D721Med (cell line): ENCODE measurements at regions not wholly inside any gene's neighbourhood (a gene's known extent, or its start where the extent isn't known, plus 50 kb on each side); places are given as distances from the start of the nearest gene placed in this dataset.

ENCODE experiments used
- DNase-seq: peaks from one replicate; pipeline ENCODE4 v3.0.0; 2011; ENCODE audit warnings: low spot score; ENCODE audit not compliant: insufficient read length
- FAIRE-seq: peaks from 2 replicates; lab custom pipeline; 2011; peaks lifted over from hg19 to GRCh38; lab: Jason Lieb, UNC
- CTCF ChIP-seq: IDR thresholded peaks from 2 replicates; pipeline ENCODE4 v1.5.1; 2012; ENCODE audit warnings: mild to moderate bottlenecking, control low read depth; ENCODE audit not compliant: insufficient read depth; ENCODE audit errors: missing control alignments

GRCh38 chr1:79781261-79781660 is 774.7 kb upstream of the ADGRL4 start:
- FAIRE-seq (no peak), DNase-seq (no peak)

GRCh38 chr1:79777481-79778219 is 771.1 kb upstream of the ADGRL4 start:
- no peak for DNase-seq
- no peak for TF ChIP-seq CTCF
- FAIRE-seq: no peak

More at GRCh38 chr1:79781261-79781660, 774.7 kb upstream of the ADGRL4 start:
- TF ChIP-seq CTCF: no peak

GRCh38 chr1:79775402-79775801 is 768.9 kb upstream of the ADGRL4 start:
- no peak for TF ChIP-seq CTCF
- FAIRE-seq (no peak), DNase-seq (no peak)

DNA sequence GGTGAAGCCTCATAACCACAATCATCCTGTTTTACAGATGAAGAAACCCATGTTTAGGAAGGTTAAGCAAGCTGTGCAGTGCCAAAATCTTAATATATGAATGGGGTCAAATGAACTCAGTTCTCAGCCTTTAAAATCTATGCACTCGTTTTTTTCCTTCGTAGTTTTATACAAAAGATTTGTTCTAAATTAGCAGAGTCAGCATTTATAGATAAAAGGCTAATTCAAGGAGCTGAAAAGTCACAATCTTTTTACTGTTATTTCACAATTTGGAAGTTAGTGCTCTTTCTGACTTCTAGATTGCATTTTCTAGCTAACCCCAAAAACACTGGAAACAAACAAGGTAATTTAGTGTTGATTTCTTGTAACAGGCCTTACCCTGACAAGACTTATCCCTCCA is 766.9 kb upstream of the ADGRL4 start:
- FAIRE-seq (no peak), DNase-seq (no peak)
- no peak for TF ChIP-seq CTCF

GRCh38 chr1:79762461-79762860 is 755.9 kb upstream of the ADGRL4 start:
- no peak for FAIRE-seq
- TF ChIP-seq CTCF: no peak
- DNase-seq: no peak

- TF ChIP-seq CTCF: no peak
- FAIRE-seq (no peak), DNase-seq (no peak)
Observed at GRCh38 chr1:79760531-79760930, 754.0 kb upstream of the ADGRL4 start.

DNA sequence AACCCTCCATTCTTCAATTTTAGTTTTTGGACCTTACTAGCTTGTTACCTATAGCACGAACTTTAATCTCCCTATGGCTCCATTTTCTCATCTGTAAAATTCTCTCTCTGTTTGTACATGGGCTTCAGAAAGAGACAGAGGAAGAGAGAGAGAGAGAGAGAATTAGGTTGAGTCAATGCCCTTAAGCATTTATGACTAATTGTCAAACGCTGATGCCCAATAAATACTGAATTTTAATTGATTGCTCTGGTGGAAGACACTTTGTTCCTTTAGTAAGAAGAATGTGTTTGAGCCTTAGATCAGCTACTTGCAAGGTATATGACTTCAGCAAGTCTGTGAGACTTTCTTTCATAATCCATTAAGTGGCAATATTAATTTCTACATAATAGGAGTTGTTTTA is 743.1 kb upstream of the ADGRL4 start:
- FAIRE-seq: peak; percentile 71
- DNase-seq: no peak
- no peak for TF ChIP-seq CTCF
